ENCODE measurements at regions not wholly inside any gene's neighbourhood (a gene's known extent, or its start where the extent isn't known, plus 50 kb on each side); places are given as distances from the start of the nearest gene placed in this dataset.

GRCh38 chr20:24766826-24767622 lies 182.0 kb upstream of the CST7 start:
- POLR2A ChIA-PET: no interaction called here
- Mint-ChIP-seq H3K36me3 (no peaks in the 10 kb centered on the region), H3K4me1 (peaks cover 0 to 13% (median 0%) of the 10 kb centered on the region in 4 donors), H3K27ac (no peak overlapping the region), H3K4me3 (no peak overlapping the region), H3K27me3 (peaks cover 8 to 29% (median 14%) of the 10 kb centered on the region in 5 donors), H3K9me3 (no peaks in the 10 kb centered on the region)
- ATAC-seq: no peak
- no peak for DNase-seq

DNA sequence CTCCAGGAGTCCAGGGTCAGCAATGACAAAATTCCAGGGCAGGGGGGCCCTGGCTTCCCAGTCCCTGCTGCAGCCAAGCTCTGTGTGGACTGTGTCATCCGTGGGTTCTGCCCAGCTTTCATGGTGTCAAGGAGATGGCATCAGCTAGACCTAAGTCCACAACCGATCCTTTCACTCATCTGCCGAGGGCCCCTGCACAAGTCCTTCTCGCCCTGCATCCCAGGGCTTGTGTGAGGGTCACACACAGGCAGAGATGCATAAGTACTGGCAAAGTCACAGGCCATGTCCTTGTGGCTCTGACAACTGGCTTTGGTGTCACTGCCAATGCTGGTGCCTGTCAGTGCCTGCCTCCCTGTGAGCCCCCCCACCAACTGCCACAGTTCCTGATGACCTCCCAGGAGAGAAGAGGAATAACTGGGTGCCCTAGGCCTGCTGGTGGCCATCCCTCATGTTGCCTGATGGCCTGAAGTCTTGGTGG lies 181.4 kb upstream of the CST7 start:
- peak overlapping the region in 1 of 10 donors; percentile 51 for H3K27ac Mint-ChIP-seq

DNA sequence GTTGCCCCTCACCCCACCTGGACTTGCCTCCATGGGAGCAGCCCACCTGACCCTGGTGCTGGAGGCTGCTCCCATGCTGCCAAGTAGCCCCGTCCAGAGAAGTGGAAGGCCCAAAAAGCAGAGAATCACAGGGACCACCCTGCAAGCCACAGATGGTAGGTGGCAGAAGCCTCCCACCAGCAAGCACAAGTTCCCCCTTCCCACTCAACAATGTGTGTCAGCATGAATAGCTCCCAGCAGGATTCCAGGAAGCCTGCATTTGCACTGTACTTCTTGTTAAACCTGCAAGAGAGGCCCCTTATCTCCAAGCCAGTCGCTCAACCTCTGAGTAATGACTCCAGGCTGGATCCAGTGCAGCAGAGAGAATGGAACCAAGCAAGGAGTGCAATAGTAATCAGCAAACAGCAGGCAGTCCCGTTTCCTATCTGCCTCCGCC lies 180.8 kb upstream of the CST7 start:
- no peak overlapping the region for H3K27ac Mint-ChIP-seq
- no peaks in the 10 kb centered on the region for H3K9me3 Mint-ChIP-seq
- peaks cover 10 to 39% (median 18%) of the 10 kb centered on the region in 5 donors for H3K27me3 Mint-ChIP-seq
- no peak for DNase-seq
- no peak overlapping the region for H3K4me3 Mint-ChIP-seq
- peaks cover 0 to 13% (median 0%) of the 10 kb centered on the region in 4 donors for H3K4me1 Mint-ChIP-seq
- POLR2A ChIA-PET: no interaction called here
- H3K36me3 Mint-ChIP-seq: no peaks in the 10 kb centered on the region
- ATAC-seq: no peak

More for the DNA sequence above, 181.4 kb upstream of the CST7 start:
- H3K27me3 Mint-ChIP-seq: peaks cover 10 to 35% (median 18%) of the 10 kb centered on the region in 5 donors
- peaks cover 0 to 13% (median 0%) of the 10 kb centered on the region in 4 donors for H3K4me1 Mint-ChIP-seq
- H3K4me3 Mint-ChIP-seq: no peak overlapping the region
- H3K36me3 Mint-ChIP-seq: no peaks in the 10 kb centered on the region
- no peak for DNase-seq
- ATAC-seq: no peak
- H3K9me3 Mint-ChIP-seq: no peaks in the 10 kb centered on the region
- POLR2A ChIA-PET: no interaction called here

GRCh38 chr20:24768713-24769601 lies 180.1 kb upstream of the CST7 start:
- DNase-seq (no peak), ATAC-seq (no peak)
- POLR2A ChIA-PET: no interaction called here
- Mint-ChIP-seq H3K9me3 (peaks cover 0 to under 1% (median 0%) of the 10 kb centered on the region in 9 donors), H3K36me3 (no peaks in the 10 kb centered on the region), H3K4me1 (peaks cover 0 to 10% (median 0%) of the 10 kb centered on the region in 4 donors), H3K27ac (no peak overlapping the region), H3K4me3 (no peak overlapping the region), H3K27me3 (peaks cover 10 to 37% (median 13%) of the 10 kb centered on the region in 5 donors)

DNA sequence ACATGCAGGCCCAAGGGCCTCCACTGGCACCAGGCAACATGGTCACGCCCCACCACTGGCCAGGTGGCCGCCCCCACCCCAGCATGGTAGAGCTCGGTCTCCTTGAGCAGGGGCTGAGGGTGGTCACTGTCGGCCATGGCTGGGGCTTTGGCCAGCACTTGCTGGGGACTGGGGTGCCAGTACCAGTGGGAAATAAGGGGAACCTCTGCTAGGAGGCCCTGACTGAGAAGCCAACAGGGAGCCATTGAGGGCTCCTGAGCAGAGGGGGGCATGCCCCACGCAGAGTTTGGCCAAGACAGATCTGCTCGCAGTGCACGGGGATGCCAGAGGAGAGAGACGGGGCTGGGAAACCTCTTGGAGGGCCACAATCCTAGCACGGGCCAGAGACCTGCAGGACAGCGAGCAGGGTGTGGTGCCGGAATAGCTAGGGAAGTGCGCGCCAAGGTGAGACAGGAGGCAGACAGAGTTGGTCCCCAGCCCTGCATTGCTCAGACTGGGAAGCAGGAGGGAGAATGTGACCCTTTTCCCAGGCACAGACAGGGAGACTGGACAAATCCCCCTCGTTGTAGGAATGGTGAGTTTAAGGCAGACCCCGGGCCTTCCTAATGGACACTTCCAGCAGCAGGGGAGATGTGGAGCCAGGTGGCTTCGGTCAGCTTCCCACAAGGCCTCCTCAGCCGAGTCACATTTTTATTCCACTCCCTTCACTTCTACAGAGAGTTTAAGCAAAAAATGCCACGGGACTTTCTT lies 179.0 kb upstream of the CST7 start:
- H3K36me3 Mint-ChIP-seq: peaks cover 0 to 9% (median 0%) of the 10 kb centered on the region in 3 donors
- ATAC-seq: no peak
- no peak overlapping the region for H3K4me3 Mint-ChIP-seq
- DNase-seq: no peak
- peaks cover 9 to 34% (median 16%) of the 10 kb centered on the region in 5 donors for H3K27me3 Mint-ChIP-seq
- no peak overlapping the region for H3K27ac Mint-ChIP-seq
- POLR2A ChIA-PET: no interaction called here
- H3K4me1 Mint-ChIP-seq: peaks cover 0 to 8% (median 0%) of the 10 kb centered on the region in 4 donors
- peaks cover 0 to 12% (median 4%) of the 10 kb centered on the region in 9 donors for H3K9me3 Mint-ChIP-seq

DNA sequence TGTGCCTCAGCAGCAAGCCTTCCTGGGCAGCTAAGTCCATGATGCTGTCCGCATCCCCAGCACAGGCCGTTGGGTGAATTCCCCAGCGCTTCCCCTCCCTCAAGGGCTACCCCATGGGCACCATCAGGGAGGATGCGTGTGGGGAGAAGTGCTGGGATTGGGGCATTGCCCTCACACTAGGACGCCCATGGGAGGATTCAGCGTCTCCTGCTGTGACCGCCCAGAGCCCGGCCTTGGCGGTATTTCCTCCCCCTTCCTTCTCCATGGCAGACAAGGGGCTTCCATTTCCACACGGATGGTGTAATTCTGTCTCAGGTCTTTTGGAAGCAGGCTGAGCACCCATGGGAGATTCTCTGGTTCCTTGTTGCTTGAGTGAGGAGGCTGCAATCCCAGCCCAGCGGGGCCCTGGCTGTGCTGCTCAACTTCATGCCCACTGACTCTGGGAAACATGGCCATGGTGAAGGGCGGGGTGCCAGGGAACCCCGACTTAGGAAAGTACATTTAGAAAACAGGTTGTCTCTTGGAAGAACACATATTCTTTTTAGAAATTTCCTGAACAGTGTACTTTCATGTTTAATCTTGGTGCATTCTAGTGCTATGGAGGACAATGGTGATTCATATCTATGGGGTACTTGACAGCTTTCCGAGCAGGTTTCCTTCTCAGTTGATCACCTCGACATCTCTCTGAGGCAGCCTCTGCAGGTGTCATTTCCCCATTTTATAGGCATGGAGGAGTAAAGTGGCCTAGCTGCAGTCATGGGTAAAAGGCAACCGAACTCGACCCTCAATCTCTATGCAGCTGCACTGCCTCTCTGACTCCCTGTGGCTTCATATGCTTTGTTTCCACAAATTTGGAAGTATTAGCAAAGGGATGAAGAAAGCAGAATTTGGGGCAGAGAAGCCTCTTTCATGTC lies 178.2 kb upstream of the CST7 start:
- Mint-ChIP-seq H3K27ac (no peak overlapping the region), H3K4me3 (no peak overlapping the region), H3K4me1 (peaks cover 0 to 8% (median 0%) of the 10 kb centered on the region in 4 donors), H3K9me3 (peaks cover 2 to 19% (median 10%) of the 10 kb centered on the region in 9 donors), H3K36me3 (peaks cover 0 to 15% (median 0%) of the 10 kb centered on the region in 3 donors), H3K27me3 (peaks cover 10 to 34% (median 15%) of the 10 kb centered on the region in 5 donors)
- POLR2A ChIA-PET: no interaction called here
- DNase-seq (no peak), ATAC-seq (no peak)

GRCh38 chr20:24771542-24772061 lies 177.5 kb upstream of the CST7 start:
- Mint-ChIP-seq H3K27ac (no peak overlapping the region), H3K4me3 (no peak overlapping the region), H3K4me1 (peaks cover 0 to 8% (median 0%) of the 10 kb centered on the region in 4 donors), H3K9me3 (peaks cover 2 to 19% (median 10%) of the 10 kb centered on the region in 9 donors), H3K27me3 (peaks cover 14 to 39% (median 19%) of the 10 kb centered on the region in 5 donors), H3K36me3 (peaks cover 0 to 20% (median 0%) of the 10 kb centered on the region in 3 donors)
- DNase-seq (no peak), ATAC-seq (no peak)
- POLR2A ChIA-PET: no interaction called here

DNA sequence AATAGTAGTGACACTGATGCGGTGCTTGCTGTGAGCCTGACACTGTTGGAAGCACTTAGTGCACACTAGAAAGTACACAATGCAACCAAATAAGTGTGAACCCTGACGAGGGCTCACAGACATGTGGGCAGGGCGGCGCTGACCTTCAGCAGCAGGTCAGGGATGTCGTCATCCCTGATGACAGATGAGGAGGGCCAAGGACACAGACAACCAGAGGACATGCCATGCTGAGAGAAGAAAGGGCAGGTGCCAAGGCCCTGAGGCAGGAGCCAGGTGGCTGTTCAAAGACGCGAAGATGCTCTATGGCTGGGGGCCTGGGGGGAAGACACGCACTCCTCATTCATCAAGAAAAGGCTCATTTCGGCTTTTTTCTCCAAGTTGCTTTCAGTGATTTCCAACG lies 176.4 kb upstream of the CST7 start:
- peaks cover 2 to 19% (median 10%) of the 10 kb centered on the region in 9 donors for H3K9me3 Mint-ChIP-seq
- no peak for DNase-seq
- H3K4me3 Mint-ChIP-seq: no peak overlapping the region
- no peak for ATAC-seq
- peaks cover 0 to 8% (median 0%) of the 10 kb centered on the region in 4 donors for H3K4me1 Mint-ChIP-seq
- POLR2A ChIA-PET: interaction anchor here (0.6 kb wide), 1 partner anchor 192 kb away, joined by 4 read pairs; no protein-coding TSS in a partner anchor
- peaks cover 16 to 42% (median 21%) of the 10 kb centered on the region in 5 donors for H3K27me3 Mint-ChIP-seq
- peaks cover 0 to 20% (median 0%) of the 10 kb centered on the region in 3 donors for H3K36me3 Mint-ChIP-seq
- no peak overlapping the region for H3K27ac Mint-ChIP-seq

DNA sequence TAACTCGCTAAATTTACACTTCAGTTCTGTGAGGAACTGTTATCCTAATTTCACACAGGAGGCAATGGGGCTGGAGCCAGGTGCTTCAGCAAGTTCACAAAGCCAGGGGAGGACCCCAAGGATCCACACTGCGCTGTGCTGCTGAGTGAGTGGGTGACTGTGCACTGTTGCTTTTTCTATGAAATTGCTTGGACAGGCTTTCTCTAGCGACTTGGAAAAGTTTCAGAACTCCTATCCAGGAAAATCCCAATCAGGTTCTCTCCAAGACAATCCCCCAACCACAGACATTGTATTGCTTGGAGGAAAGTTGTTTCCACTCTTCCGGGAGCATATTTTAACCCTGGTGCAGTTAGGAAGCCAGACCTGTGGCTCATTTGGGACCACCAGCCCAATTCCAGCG lies 175.9 kb upstream of the CST7 start:
- Mint-ChIP-seq H3K36me3 (peaks cover 0 to 20% (median 0%) of the 10 kb centered on the region in 3 donors), H3K4me3 (no peak overlapping the region), H3K4me1 (peaks cover 0 to 8% (median 0%) of the 10 kb centered on the region in 4 donors), H3K27me3 (peaks cover 16 to 42% (median 23%) of the 10 kb centered on the region in 5 donors), H3K9me3 (peaks cover 2 to 19% (median 10%) of the 10 kb centered on the region in 9 donors), H3K27ac (no peak overlapping the region)
- POLR2A ChIA-PET: no interaction called here
- ATAC-seq: no peak
- no peak for DNase-seq

DNA sequence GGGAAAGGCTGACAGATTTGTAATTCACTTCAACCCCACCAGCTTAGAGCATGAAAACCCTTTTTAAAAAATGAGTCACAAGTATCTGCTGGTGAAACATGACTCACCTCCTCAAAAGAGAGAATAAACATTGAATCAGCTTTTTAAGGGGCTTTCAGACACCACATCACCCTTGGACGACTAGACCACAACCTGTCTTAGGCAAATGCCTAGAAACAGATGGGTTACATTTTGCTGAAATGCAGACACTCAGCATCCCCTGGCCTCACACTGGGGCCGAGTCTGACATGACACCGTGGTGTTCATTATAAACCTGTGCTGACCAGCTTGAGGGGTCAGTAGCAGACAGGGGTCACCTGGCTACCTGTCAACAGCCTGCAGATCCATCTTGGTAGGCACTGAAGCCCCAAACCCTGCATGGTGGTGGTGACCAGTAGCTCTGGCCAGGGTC lies 175.3 kb upstream of the CST7 start:
- ATAC-seq: no peak
- H3K9me3 Mint-ChIP-seq: peaks cover 2 to 19% (median 10%) of the 10 kb centered on the region in 9 donors

DNA sequence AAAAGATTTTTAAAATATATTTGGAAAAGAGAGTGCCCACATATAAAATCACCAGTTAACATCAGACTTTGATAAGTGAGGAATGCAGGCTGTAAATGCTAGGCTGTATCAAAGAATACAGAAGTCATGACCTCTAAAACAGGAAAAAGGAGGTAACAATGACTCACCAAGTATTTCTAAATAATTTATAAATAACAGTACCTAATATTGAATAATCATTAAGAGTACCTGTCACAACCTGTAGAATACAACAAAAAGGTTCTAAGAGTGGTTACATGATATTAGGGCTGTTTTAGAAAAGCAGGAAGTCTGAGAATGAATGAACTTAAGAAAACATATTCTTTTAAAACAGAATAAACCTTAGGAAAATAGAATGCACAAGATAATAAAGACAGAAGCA lies 173.1 kb upstream of the CST7 start:
- DNase-seq (no peak), ATAC-seq (no peak)
- no peak overlapping the region for H3K4me3 Mint-ChIP-seq
- H3K4me1 Mint-ChIP-seq: peaks cover 0 to 8% (median under 1%) of the 10 kb centered on the region in 4 donors
- no peak overlapping the region for H3K27ac Mint-ChIP-seq
- peaks cover 11 to 51% (median 27%) of the 10 kb centered on the region in 5 donors for H3K27me3 Mint-ChIP-seq
- peaks cover 0 to 20% (median 0%) of the 10 kb centered on the region in 3 donors for H3K36me3 Mint-ChIP-seq
- H3K9me3 Mint-ChIP-seq: peaks cover 2 to 19% (median 10%) of the 10 kb centered on the region in 9 donors
- POLR2A ChIA-PET: no interaction called here

More for the DNA sequence above, 175.3 kb upstream of the CST7 start:
- no peak for DNase-seq
- peaks cover 0 to 8% (median 0%) of the 10 kb centered on the region in 4 donors for H3K4me1 Mint-ChIP-seq
- no peak overlapping the region for H3K27ac Mint-ChIP-seq
- peaks cover 13 to 42% (median 23%) of the 10 kb centered on the region in 5 donors for H3K27me3 Mint-ChIP-seq
- no peak overlapping the region for H3K4me3 Mint-ChIP-seq
- peaks cover 0 to 20% (median 0%) of the 10 kb centered on the region in 3 donors for H3K36me3 Mint-ChIP-seq
- POLR2A ChIA-PET: no interaction called here

Measured in naive thymus-derived CD8-positive, alpha-beta T cell (primary cell).